G401.6 (cell line): ENCODE measurements at regions not wholly inside any gene's neighbourhood (a gene's known extent, or its start where the extent isn't known, plus 50 kb on each side); places are given as distances from the start of the nearest gene placed in this dataset.

Experiments used
- FAIRE-seq: peaks from 2 replicates; lab custom pipeline; 2012; peaks lifted over from hg19 to GRCh38; lab: Jason Lieb, UNC

DNA sequence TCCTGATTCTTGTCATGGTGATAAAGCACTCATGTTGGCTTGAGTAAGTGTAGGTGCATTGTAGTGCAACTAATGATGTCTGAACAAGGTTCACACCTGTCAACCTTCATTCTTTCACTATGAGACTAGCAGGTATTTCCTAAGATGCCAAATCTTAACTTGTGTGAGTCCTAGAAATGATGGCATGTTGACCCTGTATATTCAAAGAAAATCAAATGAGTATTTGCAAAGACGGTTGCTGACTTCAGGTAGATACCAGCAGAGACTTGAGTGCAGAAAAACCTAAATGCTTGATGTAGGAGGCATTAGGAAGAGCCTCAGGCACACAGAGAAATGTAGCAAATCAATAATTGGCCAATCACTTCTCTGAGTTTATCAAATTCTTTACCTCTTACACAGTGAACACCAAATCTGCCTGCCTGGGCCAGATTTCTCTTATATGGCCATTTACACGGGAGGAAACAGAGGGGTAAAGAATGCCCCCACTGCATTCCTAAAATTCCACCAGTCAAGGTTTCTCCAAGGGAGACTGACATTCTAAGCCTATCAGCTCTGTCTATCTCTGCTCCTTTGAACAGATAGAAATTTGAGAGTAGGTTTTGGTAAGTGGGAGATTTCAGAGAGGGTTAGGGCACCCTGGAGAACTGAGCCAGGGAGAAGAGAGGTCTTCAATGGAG, 488.6 kb upstream of the WWC1 start:
- no peak for FAIRE-seq

DNA sequence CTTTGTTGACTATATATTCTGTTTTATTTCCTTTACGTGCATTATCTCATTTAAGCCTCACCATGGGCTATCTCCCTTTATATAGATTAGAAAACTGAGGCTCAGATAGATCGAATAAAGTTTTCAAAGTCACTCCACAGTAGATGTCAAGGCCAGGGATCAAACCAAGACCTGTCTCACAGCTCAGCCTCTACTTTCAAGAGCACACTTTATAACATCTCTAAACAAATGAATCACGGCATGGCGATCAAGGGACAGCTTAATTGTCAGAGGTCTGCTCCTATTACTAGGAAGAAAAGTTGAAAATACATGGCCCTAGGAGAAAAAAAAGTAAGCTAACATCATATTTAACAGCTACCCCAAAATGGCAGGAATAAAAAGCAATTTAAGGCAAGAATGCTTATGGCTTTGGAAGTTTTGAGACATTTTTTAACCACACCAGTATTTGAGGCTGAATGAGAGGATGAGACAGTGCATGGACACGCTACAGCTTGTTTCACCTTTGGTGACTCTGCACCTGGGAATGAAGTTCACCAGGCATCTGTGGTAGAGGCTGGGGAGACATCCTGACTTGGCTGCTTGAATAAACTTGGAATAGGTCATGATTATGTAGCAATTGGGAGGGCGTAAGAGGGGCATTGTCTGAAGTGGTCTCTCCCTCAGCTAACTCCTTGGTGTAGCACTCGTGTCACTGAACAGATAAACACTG, 486.8 kb upstream of the WWC1 start:
- no peak for FAIRE-seq

DNA sequence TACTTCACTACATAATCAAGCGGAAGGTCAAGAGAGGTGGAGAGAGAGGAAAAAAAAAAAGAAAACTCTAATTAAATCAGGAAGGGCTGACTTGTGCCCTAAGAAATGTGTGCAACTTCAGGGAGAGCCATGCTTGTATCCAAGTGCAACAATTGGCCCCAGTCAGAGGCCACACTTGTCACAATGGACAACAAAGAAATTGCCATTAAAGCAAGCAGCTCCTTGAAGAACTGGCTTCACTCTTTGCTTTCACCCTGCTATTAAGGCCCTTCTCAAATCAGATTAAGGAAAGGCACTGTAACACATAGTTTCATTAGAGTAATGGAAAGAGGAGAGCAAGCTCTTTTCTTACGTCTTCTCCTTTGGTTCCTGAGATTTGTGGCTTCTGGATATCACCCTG, 480.9 kb upstream of the WWC1 start:
- no peak for FAIRE-seq

DNA sequence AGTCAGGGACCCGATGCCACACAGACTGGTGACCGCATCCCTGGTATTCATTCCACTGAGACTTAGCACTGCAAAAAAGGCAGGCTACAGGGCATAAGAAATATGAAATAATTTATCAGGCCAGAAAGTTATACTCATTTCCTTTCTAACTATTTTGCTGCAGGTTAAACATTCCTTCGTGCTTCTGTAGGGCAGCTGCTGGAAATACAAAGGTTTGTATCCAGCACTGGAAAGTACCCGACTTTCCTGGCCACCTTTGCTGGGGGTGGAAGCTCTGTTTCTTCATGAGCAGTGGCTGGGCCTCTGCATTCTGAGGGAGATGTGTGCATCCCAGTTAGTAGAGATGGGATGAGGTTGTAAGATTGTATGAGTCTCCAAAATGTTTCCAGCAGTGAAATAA, 478.6 kb upstream of the WWC1 start:
- no peak for FAIRE-seq

DNA sequence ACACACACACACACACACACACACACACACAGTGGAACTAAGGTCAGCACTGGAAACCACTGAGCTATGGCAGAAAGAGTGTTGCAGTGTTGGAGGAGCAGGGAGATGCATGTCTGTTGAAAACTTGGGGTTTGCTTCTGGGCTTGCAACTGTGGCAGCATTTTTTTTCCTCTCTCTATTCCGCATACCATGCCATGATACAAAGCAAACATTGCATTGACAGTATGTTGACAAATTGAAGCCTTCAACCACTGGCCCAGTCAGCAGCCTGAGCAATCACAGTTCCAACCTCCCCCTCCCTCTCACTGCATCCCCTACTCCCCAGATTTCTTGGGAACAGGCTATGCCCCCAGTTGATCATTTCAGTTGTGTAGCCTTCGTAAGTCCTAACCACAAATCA, 478.1 kb upstream of the WWC1 start:
- FAIRE-seq, result no peak

DNA sequence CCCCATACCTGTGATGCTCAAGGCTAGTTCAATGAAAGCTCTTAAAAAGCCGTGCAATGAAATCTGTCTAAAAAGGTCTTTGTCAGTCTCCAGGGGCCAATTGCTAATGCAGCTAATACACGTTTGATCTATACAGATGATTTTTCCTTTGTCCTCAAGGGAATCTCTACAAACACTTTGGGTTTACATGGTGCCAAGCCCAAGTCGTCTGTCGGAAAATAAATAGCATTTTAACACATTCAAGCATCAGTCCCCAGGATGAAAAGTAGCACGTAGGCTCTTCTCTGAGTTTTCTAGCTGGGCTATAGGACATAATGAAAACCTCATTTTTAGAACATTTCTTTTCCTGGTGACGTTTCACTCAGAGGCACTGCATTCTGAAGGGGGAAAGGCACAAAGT, 477.4 kb upstream of the WWC1 start:
- no peak for FAIRE-seq

DNA sequence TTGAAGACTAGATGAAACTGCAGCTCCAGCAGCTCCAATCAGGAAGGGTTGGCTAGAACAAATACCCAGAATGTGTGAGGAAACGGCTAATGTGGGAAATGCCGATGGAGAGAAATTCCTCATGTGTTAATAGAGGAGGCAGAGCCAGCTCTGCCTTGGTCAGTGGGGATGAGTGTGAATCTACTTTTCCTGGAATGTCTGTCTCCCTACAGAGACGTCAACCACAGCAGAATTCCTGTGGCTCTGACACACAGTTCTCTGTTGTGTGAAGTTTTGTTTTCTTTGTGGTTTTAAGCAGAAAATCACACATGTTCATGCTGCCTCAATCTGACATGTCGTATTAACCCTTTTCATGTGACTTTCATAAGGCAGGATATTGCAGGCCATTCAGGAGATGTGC, 476.6 kb upstream of the WWC1 start:
- no peak for FAIRE-seq

DNA sequence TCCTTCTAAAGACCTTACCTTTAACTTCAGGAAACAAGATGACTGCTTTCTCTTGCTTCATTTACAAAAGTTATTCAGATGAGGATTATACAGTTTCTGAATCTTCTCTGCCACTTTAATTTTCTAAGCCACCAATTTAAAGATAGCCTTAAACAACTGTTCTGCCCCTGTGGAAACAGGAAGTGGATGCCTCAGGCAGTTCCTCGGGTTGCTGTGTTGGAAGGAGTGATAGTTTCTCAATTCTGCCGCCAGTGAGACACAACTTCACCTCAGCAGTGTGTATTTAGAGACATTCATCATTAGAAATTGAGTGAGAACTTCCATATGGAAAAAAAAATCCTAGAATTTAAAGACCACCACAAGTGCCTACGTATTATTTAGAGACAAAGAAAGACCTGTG, 475.1 kb upstream of the WWC1 start:
- no peak for FAIRE-seq

DNA sequence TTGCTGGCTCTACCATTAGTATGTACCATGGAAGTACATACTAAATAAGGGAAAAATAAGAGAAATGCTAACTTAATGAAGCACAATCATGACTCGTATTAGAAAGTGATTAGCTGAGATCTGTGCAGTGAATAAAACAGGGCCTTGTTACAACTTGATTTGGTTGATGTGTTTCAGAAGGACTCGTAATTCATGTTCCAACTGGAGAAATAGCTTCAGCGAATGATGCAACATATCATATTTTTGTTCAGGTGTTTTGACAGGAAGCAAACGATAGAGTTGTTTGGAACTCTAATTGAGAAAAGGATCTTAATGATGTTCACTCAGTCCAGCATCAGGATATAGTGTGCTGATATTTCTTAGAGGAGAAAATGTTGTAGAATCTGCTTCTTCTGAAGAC, 474.6 kb upstream of the WWC1 start:
- no peak for FAIRE-seq

DNA sequence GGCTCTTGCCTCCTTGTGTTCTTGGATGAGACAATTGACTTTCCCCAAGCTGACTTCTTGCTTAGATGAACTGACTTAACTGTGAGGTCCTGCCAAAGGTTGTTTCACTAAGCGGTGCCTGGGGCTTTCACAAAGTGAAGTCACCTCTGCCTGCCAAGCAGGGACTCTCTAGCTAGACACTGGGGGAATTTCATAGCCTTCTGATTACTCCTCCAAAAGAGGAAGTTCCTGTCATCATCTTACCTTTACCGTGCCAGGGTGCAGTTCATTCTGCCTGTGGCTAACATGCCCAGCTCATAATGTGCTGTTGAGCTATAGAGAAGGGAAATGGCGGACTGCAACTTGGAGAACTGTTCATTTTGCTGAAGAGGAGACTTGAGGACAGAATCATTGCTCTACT, 472.0 kb upstream of the WWC1 start:
- no peak for FAIRE-seq

DNA sequence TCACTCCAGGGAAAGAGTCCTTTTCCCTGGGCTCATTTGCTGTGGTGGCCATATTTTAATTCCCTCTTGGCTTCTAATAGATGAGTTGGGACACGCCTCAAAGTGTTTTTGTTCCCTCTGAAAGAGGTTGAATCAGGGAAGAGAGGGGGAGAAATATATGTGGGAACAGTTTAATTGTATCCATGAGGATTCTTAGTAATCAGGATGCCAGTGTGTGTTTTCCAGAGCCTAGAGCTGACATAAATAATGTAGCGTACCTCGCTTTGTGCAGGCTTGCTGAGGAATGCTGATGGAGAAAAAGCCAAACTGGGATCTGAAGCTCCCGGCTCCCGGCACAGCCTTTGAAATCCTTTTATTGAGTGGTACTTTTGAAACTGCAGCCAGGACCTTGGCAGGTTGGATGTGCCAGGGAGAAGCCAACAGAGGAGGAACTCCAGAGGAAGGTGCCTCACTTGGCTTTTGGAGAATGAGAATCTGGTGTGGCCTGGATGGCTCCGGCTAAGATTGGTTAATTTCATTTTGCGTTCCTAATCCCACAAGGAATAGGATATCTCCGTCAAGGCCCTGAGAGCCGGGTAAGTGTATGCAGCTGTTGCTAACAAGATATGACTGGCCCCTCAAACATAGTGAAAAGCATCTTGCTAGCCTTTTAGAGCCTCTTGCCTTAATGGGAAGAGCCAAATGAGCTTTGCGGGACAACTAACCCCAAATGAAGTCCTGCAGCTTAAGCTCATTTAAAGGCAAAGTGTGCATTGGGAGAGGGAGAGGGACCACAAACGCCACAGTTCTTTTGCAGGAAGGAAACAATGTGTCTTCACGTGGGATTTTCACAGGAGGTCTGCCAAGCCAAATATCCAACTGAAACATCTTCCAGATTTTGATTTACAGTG, 471.1 kb upstream of the WWC1 start:
- FAIRE-seq, result no peak

DNA sequence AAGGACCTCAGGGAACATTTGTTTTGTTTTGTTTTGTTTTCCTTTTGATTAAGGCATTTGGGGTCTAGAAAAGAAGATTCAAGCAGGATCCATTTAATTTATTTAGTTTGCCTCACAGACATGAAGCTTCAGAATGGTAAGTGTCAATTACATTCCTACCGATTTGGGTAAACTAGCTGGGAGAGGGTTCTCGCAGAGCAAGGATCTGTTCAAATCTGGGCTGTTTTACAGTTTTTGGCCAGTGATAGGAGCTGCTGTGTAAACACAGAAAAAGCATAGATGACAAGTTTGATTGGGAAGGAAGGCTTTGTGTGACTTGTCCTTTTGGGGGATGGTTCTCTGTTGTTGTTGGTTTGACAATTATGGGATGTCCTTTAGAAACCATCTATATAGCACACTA, 470.3 kb upstream of the WWC1 start:
- no peak for FAIRE-seq

DNA sequence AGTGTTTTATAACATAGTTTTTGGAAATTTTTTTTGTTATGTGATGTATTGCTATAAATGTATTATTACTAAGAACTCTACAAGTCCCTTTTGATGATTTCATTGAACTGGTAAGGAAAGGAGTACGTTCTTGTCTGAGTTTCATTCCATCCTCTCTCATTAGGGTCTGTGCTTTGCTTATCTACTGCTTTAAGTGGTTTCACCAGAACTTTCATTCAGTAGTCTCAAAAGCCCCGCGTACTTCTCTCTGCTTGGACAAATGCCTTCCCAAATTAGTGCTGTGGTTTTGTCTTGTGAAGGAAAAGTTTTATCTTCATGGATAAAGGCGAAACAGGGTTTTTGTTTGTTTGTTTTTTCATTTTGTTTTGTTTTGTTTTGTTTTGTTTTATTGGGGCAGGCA, 469.8 kb upstream of the WWC1 start:
- FAIRE-seq, result no peak

DNA sequence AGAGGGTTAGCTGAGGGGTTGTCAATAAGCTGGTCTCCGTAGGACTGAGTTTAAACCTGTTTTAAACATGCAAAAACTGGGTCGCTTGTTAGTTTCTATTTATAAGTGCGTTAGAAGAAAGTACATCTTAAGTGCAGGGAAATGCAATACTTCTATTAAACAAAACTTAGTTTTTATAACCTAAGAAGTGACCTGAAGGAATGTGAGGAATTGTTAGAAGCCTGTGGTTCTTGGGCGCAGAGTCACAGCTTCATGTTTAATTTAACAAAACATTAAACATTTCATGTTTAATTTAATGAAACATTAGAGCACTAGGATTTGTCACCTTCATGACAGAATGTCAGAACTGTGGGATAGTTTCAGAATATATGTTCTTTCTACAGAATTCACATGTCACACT, 469.2 kb upstream of the WWC1 start:
- FAIRE-seq, result no peak

DNA sequence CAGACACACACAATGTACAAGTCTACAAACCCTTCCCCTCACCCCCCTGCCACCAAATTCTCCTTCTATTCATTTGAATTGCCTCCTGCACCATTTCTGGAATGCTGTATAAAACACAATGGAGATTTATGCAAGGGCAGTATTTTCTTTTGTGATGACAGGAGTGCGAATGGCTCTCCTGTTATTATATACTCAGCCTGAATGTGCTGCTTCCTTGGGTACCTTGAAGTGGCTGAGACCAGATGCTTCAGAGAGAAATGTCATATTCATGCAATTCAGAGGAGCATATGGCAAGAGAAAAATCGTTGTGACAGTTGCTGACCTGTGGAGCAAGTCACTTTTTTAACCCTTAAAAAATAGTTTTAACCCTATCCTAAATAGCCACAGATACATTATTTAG, 468.0 kb upstream of the WWC1 start:
- FAIRE-seq, result no peak

DNA sequence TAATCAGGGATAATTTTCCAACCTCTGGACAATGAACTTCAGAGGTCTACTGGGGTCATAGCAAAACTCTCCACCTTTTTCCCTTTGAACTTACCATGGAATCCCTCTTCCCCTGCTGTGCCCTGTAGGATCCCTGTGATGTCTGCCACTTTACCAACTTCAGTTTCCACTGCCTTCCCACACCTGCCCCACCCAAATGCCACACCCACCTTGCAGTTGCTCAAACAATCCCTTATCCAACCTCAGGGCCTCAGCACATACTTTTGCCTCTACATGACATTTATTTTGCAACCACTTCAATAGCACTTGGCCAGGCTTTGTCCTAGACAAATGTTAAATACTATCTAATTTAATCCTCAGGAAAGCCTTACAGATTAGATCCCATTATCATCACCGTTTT, 463.7 kb upstream of the WWC1 start:
- no peak for FAIRE-seq

DNA sequence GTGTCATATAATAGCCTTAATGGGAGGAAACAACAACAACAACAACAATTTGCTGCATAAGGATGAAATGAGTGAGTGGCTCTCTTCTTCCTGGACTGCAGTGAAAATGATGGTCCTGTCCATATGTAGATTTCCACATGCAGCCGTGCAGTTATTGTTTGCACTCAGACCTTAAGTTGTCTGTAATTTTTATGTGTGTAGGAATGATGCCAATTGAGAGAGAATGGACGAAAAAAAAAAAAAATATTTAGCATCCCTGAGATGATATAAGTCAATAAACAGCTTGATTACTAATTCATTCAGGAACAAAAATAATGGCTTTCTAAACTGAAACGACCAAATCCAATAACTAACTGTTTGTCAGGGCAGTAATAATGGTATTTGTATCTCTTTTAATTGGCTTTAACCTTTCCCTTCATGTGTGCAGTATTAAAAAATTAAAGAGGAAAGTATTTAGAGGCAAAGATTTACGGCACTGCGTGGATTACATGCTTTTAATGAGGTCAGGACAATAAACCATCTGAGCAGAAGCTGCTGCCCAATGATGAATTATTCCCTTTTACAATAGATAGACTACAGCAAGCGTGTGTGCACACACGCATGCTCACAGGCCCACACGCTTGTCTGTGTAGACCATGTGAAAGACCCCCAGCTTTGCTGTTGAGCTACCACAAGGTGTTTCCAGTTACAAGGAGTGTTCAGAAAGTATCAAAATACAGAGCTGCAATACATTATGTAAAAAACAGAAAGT, 459.5 kb upstream of the WWC1 start:
- FAIRE-seq, result no peak

DNA sequence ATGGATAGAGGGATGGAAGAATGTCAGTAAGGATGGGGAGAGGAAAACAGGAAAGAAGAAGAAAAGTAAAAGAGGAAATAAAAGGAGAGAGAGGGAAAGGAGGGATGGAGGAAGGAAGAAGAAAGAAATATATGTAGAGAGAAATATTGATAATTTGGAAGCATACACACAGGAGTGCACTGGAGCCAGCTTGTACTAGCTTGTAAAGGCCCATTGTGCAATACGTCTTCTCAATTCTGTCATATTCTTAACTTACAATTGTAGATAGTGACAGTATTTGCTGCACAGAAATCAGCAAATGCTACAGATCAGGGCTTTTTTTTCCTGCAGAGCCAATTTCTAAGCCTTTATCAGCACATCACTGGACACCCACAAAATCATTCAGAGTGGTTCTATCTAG, 458.8 kb upstream of the WWC1 start:
- no peak for FAIRE-seq

DNA sequence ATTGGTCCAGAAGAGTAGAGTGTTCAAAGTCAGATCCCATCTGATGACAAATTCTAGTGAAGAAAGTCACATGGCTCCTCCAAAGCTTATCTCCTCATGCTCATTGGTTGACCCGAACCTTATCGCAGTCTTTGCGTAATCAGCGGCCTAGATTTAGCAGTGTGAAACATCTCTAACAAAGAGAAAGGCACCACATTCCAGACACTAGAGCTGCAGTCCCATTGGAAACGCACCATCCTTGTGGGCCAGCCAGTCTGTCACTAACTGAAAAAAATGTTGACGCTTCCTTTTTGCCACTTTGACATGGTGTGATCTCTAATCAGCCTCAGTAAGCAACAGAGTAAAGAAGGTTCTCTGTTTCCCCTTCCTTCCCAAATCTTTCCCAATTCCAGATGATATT, 458.0 kb upstream of the WWC1 start:
- no peak for FAIRE-seq

DNA sequence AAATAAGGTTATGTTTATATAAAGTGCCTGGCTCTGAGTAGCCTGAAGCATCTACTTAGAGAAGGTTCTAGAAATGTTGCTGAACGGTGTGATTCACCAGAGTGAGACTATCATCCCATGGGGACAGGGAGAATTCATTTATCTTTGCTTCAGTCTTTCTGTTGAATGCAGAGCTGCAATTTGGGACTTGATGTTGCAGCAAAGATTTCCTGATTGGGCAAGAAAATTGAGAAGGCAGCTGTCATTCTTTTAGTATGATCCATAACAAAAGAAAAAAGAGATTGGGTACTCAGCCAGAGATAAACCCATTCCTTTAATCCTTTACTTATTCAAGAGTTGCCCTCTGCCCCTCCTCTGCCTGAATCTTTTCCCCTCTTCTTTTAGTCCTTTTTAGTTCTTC, 456.3 kb upstream of the WWC1 start:
- no peak for FAIRE-seq

DNA sequence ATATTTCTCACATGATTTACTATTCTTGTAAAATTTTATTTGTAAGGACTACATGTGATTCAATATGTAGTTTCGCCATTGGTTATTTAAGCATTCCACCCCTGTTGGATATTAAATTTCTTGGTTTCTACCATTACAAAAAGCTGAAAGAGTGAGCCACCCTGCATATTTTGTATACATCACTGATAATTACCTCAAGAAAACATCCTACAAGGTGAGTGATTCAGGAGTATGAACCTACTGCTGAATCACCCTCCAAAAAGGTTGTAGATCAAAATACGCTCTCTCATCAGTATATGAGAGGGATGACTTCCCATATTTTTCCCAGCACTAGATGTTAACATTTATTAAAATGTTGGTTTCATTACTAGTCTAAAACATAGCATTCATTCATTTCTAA, 454.3 kb upstream of the WWC1 start:
- no peak for FAIRE-seq

DNA sequence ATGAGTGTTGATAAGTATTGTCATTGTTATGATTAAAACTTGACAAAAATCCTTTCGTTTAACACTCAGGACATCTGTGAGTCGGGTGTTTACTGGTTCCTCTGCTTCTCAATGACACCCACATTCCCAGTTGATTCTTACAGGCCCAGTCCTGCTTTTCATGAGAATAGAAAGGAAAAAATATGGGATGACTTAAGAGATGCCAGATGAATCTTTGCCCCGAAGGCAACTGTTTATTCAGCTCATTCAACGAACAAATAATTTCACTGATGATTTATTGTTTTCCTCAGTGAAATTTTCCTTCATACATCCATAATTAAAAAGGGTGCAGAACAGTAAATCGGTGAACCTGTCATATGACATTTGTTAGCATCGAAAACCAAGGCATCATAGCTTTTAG, 452.4 kb upstream of the WWC1 start:
- FAIRE-seq, result no peak
